ENCODE measurements at regions not wholly inside any gene's neighbourhood (a gene's known extent, or its start where the extent isn't known, plus 50 kb on each side); places are given as distances from the start of the nearest gene placed in this dataset.

DNA sequence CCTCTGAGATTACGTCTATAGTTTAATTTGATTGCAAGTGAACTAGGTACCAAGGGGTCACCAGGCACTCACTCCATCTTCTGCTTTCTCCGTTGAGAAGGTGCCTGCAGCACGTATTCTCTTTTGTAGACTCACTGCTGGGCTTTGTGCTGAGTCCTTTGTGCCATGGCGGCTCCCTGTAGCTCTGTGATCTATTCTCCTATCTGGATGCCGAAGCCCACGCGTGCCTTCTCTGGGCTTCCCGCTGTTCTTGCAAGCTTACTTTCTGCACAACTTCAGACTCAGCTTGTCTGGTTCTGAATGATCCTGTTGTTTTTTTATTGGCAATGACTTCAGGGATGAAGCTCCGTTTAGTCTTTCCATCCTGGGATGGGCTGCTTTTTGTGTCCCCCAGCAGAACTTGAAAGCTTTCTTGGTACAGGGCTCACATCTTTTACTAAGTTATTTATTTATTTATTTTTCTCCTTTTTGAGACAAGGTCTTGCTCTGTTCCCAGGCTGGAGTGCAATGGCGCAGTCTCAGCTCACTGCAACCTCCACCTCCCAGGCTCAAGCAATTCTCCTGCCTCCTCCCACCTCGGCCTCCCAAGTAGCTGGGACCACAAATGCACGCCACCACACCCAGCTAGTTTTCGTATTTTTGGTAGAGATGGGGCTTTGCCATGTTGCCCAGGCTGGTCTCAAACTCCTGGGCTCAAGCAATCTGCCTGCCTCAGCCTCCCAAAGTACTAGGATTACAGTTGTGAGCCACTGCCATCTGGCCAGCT lies 100.9 kb upstream of the NKX1-1 start:
- DNase-seq, result no peak

DNA sequence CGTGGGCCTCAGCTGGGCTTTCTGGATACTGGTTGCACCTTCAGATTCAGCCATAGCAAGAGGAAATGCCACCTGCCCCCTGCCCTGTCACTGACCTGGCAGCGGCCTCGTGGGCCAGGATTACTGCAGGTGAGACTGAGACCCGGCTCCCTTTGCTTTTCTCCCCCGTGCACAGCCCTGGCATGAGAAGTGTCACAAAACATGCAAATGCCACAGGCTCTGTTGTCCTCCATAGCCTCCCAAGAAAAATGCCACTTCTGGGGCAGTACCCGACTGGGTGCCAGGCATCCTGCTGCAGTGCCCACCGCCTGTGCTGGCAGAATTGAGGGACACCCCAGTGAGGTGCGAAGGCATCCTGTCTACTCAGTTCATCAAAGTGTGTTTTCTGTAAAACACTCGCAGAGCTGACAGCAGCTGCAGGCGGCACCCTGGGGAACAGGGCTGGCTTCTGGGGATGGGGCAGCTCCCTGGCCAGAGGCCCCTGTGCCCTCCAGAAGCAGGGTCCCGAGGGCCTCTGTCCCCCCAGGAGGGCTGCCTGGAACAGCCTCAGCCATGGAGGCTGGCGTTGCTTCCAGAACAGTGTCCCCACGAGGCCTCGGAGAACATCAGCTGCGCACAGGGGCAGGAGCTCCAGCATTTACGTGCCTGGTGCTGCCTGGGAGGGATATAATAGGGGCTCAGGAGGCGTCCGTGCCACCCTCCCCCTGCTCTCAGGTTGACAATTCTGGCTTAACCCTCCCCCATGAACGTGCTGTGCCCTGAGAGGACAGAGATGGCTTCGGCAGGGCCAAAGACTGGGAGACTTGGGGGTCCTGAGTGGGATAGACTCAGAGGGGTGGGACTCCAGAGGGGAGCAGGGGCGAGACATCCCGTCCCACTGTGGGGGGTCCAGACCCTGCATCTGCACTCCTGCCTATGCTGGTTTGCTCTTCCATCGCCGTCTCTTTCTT lies 99.5 kb upstream of the NKX1-1 start:
- DNase-seq, result no peak

DNA sequence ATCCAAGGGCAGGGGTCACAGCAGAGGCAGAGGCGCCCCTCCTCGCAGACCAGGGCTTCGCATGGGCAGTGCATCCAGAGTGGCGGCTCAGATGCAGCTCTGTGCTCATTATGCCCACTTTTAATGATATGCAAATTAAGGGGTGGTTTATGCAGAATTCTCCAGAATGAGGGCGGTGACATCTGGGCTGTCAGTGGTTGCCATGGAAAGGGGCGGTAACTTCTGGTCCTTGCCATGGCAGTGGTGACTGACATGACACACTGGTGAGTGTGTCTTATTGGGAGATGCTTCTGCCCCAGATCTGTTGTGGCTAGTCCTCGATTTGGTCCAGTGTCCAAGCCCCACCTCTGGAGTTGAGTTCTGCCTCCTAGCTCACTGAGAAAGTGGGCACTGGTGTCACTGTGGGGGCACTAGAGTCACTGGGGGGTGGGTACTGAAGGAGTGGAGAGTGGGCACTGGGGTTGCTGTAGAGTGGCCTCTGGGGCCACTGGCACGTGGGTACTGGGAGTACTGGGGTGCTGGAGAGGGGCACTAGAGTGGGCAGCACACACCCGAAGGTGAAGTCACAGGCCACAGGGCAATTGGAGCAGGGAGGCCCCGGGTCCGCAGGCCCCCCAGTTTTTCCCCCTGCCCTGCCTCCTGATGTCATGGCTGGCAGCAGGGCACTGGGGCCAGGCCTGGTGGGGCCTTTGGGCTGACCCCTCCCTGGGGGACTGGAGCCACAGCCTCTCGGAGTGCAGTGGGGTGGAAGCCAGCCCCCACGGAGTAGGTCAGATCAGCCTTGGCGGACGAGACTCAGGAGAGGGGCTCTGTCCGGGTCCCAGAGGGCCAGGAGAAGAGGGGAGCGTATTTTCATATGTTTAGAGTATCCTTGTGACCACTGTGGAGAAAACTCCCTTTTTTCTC lies 98.6 kb upstream of the NKX1-1 start:
- no peak for DNase-seq

DNA sequence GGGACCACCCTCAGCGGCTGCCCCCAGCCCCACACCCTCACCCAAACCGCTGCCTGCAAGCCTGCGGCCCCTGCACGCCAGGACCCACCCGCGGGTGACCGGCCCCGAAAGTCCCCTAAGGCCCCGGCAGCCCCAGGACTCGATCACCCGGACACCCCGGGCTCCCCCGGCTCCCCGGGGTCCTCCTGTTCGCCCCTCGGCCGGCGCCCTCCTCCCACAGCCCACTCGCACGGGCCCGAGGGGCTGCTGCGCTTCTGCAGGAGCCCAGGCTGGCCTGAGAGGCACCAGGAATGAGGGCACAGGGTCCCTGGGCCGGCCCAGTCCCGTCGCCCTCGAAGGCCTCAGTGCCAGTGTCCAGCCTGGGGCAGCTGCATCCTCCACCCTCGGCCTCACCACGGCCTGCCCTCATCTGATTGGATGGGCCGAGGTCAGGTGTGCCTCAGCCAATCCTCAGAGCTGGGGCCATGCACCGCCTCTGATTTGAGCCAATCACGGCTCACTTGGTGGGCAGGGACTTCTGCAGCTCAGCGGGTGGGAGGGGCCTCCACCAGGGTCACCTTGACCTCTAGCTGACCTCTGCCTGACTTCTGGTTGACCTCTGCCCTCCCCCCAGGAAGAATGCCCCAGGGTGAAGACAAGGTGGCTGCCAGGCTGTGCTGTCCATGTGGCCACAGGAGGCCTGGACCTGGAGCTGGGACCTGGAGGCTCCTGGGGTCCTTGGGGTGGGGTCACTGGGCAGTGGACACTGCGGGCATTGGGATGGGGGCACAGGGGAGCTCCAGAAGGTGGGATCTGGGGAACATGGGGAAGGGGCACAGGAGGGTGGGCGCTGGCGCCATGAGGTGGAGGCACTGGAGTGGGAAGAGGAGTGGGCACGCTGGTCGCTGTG lies 97.6 kb upstream of the NKX1-1 start:
- no peak for DNase-seq

DNA sequence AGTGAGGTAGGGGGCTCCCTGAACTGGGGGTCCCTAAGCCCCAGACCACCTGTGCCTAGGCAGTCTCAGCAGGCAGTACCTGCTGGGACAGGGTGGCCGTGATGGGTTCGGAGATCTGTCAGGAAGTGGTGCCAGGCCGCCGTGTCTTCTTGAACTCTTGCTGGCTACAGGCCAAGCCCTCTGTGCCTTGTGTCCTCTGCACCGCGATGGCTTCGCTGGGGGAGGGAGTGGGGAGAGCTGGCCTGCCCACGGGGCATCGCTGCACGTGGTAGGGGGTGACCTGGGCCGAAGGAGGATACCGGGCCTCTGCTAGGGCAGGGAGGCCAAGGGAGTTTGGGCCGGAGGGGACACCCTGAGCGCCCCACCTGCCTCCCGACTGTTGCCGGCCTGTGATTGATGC lies 96.7 kb upstream of the NKX1-1 start:
- DNase-seq, result no peak

DNA sequence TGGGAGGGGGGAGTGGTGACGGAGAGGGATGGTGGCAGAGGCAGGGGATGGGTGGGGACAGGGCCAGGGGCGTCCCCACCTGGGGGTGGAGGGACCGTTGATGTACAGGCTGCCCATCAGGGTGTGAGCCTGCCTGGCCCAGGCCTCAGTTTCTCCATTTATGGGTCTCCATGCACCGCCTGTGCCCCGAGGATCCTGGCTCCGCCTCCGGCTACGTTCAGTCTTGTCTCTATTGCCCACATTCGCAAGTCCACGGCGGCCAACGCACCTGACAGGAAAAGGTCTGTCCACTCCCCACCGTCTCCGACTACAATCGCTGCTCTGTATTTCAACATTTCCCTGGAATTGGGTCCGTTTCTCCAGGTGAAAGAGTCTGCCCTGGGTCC lies 96.3 kb upstream of the NKX1-1 start:
- DNase-seq, result no peak

DNA sequence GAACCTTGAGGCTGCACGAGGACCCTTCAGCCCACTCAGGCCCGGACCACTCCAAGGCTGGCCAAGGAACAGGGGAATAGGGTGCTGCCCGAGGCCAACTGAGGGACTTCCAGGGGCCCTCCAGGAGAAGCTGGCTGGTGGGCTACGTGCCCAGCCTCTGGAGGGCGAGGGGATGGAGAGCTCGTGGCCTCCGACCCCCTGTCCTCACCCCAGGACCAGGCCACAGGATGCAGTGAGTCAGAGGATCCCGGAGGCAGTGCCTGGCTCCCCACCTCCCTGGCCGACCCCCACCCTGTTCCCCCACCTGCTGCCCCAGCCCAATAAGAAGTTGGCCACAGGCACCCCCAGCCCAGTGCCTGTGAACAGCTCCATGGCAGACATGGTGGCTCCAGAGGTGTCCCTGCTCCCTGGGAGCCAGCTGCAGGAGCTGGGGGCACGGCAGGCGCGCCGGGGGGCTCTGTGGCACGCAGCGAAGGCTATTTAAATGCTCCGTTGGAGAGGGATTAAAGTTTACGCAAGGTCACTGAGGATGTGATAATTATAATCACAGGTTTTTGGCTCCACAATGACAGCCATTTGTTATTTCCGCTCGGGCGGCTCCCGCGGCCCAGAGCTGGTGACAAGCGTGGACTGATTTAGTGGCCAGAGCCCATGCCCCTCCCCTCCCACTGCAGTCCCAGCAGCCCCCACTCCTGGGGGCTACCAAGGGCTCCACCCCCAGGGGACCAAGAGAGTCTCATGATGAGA lies 95.7 kb upstream of the NKX1-1 start:
- DNase-seq, result no peak

DNA sequence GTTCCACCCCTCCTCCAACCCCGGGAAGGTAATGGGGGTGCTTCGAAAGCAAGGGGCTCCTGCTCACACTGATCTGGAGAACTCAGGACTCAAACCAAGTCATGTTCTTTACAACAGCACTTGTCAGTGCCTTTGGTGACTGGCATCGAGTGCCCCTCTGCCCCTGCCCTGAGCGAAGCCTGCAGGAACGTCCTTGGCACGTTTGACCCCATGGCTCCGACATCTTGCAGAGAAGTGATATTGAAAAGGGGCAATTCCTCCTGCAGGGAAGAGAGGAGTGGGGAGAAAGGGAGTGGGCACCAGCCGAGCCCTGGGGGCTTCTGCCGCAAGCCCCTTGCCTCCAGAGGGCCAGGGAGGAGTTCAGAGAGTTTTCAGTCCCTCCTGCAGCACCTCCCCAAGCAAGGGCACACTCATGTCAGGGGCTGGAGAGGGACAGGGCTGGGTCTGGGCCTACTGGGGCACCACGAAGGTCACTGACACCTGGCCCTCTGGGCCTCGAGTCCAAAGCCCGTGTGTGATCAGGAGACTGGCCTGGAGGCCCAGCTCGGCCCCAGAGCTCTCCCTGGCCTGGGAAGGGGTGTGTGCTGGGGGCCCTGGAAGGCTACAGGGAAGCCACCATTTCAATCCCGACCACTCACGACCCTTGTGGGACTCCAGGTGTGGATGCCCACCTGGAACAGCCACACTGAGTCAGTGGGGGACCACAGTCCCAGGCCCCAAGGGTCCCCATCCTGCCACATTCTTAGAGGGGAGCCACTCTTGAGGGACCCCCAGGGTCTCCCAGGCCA lies 94.9 kb upstream of the NKX1-1 start:
- no peak for DNase-seq

DNA sequence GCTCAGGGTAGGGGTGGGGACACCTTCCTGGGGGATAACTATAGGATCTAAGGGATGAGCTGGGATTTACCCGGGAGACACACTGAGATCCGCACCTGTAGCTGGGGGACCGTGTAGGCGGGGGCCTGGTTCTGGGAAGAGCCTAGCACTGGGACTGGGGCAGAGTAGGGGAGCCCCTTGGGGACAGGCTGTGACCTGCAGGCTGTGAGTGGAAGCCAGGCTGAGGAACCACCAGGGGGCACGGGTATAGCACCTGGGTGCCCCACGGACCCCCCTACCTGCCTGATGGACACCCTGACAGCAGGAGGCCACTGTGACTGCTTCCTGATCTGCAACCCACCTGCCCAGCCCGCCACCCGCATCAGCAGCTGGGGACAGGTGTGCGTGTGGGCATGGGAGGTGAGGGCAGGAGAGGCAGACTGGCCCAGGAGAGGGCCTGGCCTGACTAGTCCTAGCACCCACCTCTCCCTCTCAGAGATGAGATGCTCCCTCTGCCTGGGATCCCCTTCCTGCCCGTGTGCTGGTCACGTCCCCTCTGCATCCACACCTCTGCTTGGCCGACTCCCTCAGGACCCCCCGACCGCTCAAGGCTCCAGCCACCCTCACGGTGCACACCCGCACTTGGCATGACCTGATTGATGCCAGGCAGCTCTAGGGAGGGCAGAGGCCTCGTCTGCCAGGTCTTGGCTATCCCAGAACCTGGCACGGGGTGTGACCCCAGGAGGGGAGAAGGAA lies 94.2 kb upstream of the NKX1-1 start:
- DNase-seq, result no peak

DNA sequence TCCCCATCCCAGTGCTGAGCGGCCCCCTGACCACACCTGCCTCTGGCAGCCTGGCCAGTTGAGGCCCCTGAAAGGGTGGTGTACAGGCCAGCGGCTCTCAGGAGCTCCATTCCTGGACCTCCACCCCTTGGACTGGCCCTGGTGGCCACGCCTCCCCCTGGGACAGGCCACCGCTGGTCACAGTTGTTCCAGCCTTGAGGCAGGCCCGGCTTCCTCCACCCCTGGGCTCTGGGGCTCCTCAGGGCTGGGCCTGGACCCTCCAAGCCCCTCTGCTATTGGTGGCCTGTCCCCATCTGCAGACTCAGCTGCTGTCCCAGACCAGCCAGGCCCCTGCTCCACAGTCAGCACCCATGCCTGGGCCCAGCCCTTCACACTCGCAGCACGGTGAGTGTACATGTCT lies 93.2 kb upstream of the NKX1-1 start:
- DNase-seq, result no peak

DNA sequence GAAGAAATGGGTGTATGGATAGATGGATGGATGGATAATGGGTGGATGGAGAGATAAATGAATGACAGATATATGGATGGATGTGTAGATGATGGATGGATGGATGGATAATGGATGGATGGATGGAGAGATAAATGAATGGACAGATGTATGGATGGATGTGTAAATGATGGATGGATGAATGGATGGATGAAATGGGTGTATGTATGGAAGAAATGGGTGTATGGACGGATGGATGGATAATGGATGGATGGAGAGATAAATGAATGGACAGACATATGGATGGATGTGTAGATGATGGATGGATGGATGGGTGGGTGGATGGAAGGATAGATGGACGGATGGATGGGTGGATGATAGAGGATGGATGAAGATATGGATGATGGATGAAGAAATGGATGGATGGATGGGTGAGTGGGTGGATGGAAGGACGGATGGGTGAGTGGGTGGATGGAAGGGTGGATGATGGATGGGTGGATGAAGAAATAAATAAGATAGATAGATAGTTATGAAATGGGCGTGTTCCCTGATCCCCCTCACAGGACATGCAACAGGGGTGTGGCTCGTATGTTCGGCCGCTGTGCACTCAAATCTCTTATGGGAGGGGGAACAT lies 91.1 kb upstream of the NKX1-1 start:
- DNase-seq, result no peak

DNA sequence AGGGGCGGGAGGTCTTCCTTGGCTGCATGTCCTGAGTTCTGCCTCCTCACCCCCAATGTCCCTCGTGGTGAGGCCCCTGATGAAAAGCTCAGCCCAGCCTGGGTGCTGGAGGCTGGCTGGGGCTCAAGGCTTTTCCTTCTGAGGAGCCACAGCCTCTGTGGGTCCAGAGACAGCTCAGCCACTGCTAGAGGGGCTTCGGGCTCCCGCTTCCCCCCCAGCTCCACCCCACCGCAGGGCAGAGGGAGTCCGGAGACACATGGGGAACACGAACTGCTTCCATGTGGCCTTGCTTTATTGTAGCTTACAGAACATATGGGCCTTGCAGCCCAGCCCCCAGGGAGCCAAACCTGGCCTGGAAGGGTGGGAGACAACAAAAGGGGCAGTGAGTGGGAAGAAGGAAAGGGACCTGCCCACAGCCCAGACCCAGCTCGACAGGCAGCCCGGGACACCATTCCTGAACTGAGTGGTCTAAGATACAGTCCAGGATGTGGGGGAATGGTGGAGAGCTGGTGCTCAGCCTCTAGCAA lies 89.9 kb upstream of the NKX1-1 start:
- DNase-seq, result no peak

DNA sequence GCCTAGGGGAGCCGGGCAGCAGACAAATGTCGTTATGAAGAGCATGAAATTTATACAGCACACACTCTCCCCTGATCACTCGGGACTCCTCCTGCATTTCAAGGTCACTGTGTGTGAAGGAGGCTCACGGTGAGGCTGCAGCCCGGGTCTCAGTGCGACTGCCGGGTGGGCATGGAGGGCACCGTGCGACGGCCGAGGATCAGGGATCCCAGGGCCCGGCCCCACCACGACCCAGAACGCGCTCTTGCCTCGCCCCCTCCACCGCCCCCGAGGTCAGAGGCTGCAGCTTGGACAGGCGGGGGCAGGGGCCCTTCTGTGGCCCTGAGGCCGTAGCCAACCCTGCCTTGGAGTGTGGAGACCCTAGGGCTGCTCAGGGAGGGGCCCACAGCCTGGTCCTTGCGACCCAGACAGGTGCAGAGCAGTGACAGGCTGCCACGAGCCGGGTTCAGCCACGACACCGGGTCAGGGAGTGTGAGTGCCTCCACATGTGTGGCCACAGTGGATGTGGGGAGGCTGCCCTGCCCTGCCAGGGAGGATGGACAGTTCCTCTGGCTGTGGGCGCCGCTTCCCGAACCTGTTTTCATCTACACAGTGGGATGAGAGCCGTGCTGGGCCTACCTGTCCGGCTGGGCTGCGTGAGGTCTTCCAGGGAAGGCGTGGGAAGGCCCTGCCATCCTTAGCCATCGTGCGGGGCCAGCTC lies 89.3 kb upstream of the NKX1-1 start:
- DNase-seq, result no peak

DNA sequence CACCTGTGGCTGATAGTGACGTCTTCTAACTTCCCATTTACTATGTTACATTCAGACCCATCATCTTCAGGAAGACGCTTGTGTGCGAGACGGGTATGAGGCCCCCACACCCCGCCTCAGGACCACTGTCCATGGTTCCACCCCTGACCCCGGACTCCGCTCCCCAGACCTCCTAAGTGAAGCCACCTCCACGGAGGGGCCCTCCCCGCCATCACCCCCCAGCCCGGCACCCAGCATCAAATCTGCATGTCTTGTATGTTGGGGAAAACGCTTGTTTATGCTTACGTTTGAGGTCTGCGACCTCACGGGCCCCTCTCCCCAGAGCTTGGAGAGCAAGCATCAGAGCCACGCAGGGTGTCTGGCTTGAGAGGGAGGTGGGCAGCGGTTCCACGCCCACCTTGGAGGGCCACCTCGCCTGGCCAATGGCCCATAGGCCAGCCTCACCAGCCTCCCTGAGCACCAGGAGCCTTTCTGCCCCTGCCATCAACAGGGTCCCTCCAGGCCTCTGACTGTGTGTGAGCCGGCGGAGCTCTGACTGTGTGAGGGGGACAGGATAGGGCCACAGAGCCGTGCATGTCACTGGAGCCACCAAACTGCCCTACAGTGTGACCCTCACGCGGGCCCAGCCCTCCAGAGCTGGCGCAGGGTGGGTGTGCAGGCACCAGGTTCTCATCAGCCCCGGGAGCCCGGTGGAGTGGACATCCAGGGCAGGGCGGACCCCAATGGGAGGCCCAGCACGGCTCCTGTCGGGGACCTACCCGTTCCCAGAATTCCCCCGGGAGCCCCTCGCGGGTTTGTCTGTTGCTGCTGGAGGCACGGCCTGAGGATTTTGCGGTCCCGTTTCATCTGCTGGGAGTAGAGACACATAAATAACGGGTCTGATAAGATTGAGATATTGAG lies 88.4 kb upstream of the NKX1-1 start:
- no peak for DNase-seq

DNA sequence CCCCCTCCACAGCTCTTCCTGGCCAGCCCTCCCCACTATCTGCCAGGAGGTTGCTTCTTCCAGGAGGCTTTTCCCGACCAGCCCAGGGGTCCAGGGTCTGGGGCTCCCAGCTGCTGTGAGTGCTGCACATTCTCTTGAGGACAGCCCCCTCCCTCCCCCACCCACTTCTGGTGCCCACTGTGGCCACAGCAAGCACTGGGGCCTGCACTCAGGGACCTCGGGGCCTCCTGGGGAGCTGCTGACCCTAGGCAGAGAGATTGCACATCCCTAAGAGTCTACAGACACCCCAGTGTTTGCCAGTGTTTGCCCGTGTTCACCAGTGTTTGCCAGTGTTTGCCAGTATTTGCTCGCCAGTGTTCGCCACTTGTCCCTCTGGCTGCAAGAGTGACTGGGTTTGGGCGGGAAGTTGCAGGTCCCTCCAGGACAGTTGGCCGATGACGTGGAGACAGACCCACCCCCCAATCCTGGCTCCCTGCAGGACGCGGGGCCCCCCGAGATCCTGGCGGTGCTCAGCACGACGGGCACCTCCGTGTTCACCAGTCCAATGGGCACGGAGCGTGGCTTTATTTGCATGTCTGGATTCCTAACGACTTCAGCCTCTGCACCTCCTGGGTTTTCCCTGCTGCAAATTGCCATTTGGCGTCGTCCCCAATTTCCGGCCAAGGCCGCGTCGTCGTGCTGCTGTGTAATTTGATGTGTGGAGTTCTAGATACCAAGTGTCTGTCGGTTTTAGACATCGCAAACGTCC lies 87.5 kb upstream of the NKX1-1 start:
- DNase-seq, result no peak
